GM21825 (cell line): ENCODE measurements at regions not wholly inside any gene's neighbourhood (a gene's known extent, or its start where the extent isn't known, plus 50 kb on each side); places are given as distances from the start of the nearest gene placed in this dataset.

Experiments used
- ATAC-seq: cut with Tn5 transposase; IDR thresholded peaks from one replicate; pipeline ENCODE4 v1.9.1; 2021; ENCODE audit warnings: mild to moderate bottlenecking, moderate library complexity; ENCODE audit not compliant: unreplicated experiment

GRCh38 chr2:217110550-217110949 lies 250.7 kb upstream of the TNP1 start:
- ATAC-seq: no peak

GRCh38 chr2:217108575-217109027 lies 248.7 kb upstream of the TNP1 start:
- ATAC-seq: no peak

GRCh38 chr2:217108086-217108485 lies 248.2 kb upstream of the TNP1 start:
- no peak for ATAC-seq

GRCh38 chr2:217107480-217107879 lies 247.6 kb upstream of the TNP1 start:
- ATAC-seq: no peak

GRCh38 chr2:217106650-217107014 lies 246.8 kb upstream of the TNP1 start:
- ATAC-seq: no peak

- ATAC-seq: no peak
Measured at GRCh38 chr2:217105733-217106649, 246.1 kb upstream of the TNP1 start.

- no peak for ATAC-seq
Measured at GRCh38 chr2:217103752-217104545, 244.1 kb upstream of the TNP1 start.

GRCh38 chr2:217102956-217103355 lies 243.1 kb upstream of the TNP1 start:
- ATAC-seq: no peak

- no peak for ATAC-seq
Measured at GRCh38 chr2:217101972-217102371, 242.1 kb upstream of the TNP1 start.

GRCh38 chr2:217099561-217099960 lies 239.7 kb upstream of the TNP1 start:
- ATAC-seq: no peak

GRCh38 chr2:217098435-217098834 lies 238.6 kb upstream of the TNP1 start:
- ATAC-seq: no peak

GRCh38 chr2:217097346-217097745 lies 237.5 kb upstream of the TNP1 start:
- no peak for ATAC-seq

- ATAC-seq: no peak
Measured at GRCh38 chr2:217096474-217097225, 236.8 kb upstream of the TNP1 start.

GRCh38 chr2:217095511-217096205 lies 235.8 kb upstream of the TNP1 start:
- ATAC-seq: no peak

- no peak for ATAC-seq
Measured at GRCh38 chr2:217092710-217093379, 233.0 kb upstream of the TNP1 start.

- no peak for ATAC-seq
Measured at GRCh38 chr2:217091531-217091930, 231.7 kb upstream of the TNP1 start.

- no peak for ATAC-seq
Measured at GRCh38 chr2:217090884-217091283, 231.0 kb upstream of the TNP1 start.

GRCh38 chr2:217090024-217090473 lies 230.2 kb upstream of the TNP1 start:
- ATAC-seq: peak; percentile 73

- no peak for ATAC-seq
Measured at GRCh38 chr2:217086718-217087117, 226.9 kb upstream of the TNP1 start.

- peak; percentile 41 for ATAC-seq
Measured at GRCh38 chr2:217086038-217086522, 226.2 kb upstream of the TNP1 start.
